H1 (cell line): ENCODE measurements at regions not wholly inside any gene's neighbourhood (a gene's known extent, or its start where the extent isn't known, plus 50 kb on each side); places are given as distances from the start of the nearest gene placed in this dataset.

Experiments
- CTCF ChIA-PET: fragments of 300-600 bp; sonication (Branson Sonifier 250); formaldehyde crosslinking; loops from one replicate; lab custom pipeline; 2021; ENCODE audit not compliant: partially characterized antibody; lab: Charles Lee
- POLR2A ChIA-PET: fragments of 300-600 bp; sonication (Branson Sonifier 250); formaldehyde crosslinking; loops from one replicate; lab custom pipeline; 2021; ENCODE audit warnings: inconsistent platforms; ENCODE audit not compliant: partially characterized antibody; lab: Charles Lee
- DNase-seq, 2 experiments: peaks; one replicate each; pipeline versions ENCODE4 v3.0.0 to v3.0.0-alpha.2; 2010 to 2022; ENCODE audit warnings: low spot score in 2 of 2, low read depth in 1 of 2, mixed read lengths in 1 of 2
- FAIRE-seq: peaks from 2 replicates; lab custom pipeline; 2011; peaks lifted over from hg19 to GRCh38; lab: Jason Lieb, UNC
- H2AFZ ChIP-seq: 2 replicates; pipeline ENCODE4 v1.8.1; 2012; ENCODE audit warnings: low read length, inconsistent platforms
- H2AK5ac ChIP-seq: 2 replicates; pipeline ENCODE4 v1.6.1; 2013; ENCODE audit warnings: low read depth, low read length
- H2BK120ac ChIP-seq: replicated peaks from 2 replicates; pipeline ENCODE3; 2013; ENCODE audit warnings: low read depth, low read length, inconsistent platforms
- H2BK12ac ChIP-seq: 2 replicates; pipeline ENCODE4 v1.6.1; 2013; ENCODE audit warnings: low read depth, low read length
- H2BK15ac ChIP-seq: 2 replicates; pipeline ENCODE4 v1.6.1; 2013; ENCODE audit warnings: low read length
- H2BK20ac ChIP-seq: 2 replicates; pipeline ENCODE4 v1.6.1; 2013; ENCODE audit warnings: low read length
- H2BK5ac ChIP-seq: 2 replicates; pipeline ENCODE4 v1.6.1; 2013; ENCODE audit warnings: low read depth, low read length
- H3K14ac ChIP-seq: 2 replicates; pipeline ENCODE4 v1.6.1; 2013; ENCODE audit warnings: inconsistent platforms; ENCODE audit not compliant: insufficient read length
- H3K18ac ChIP-seq: 2 replicates; pipeline ENCODE4 v1.6.1; 2013; ENCODE audit warnings: low read length; ENCODE audit errors: extremely low read depth
- H3K23ac ChIP-seq: 2 replicates; pipeline ENCODE4 v1.6.1; 2013; ENCODE audit warnings: inconsistent platforms; ENCODE audit not compliant: insufficient read length
- H3K23me2 ChIP-seq: 2 replicates; pipeline ENCODE4 v1.6.1; 2013; ENCODE audit warnings: low read depth, low read length
- H3K27ac ChIP-seq: 2 replicates; pipeline ENCODE4 v1.6.1; 2011; ENCODE audit warnings: low read depth, low read length, inconsistent platforms
- H3K27me3 ChIP-seq, 4 experiments: replicated peaks in 1 of 4; 1 replicate in 1 of 4; 2 replicates in 3 of 4; pipeline versions ENCODE4 v1.6.1 to v1.8.1; 2011 to 2013; ENCODE audit warnings: low read length in 3 of 4, mild to moderate bottlenecking in 3 of 4, inconsistent platforms in 2 of 4, mixed read lengths in 2 of 4, moderate library complexity in 1 of 4; ENCODE audit not compliant: control insufficient read depth in 3 of 4, insufficient read depth in 3 of 4; ENCODE audit errors: extremely low read depth in 1 of 4
- H3K36me3 ChIP-seq, 4 experiments: 2 replicates each; pipeline versions ENCODE4 v1.6.1 to v1.8.1; 2011 to 2013; ENCODE audit warnings: mild to moderate bottlenecking in 4 of 4, low read length in 3 of 4, moderate library complexity in 2 of 4, control low read depth in 1 of 4, inconsistent platforms in 1 of 4; ENCODE audit not compliant: insufficient read depth in 4 of 4, control insufficient read depth in 2 of 4
- H3K4ac ChIP-seq: replicated peaks from 2 replicates; pipeline ENCODE3; 2013; ENCODE audit warnings: low read length, low read depth, mixed read lengths, inconsistent platforms; ENCODE audit not compliant: insufficient read length
- H3K4me1 ChIP-seq, 4 experiments: replicated peaks in 1 of 4; 1 replicate in 1 of 4; 2 replicates in 3 of 4; pipeline versions ENCODE4 v1.6.1 to v1.8.1; 2011 to 2013; ENCODE audit warnings: low read length in 3 of 4, inconsistent platforms in 2 of 4, mixed read lengths in 1 of 4; ENCODE audit not compliant: insufficient read depth in 4 of 4, control insufficient read depth in 3 of 4
- H3K4me2 ChIP-seq, 2 experiments: 2 replicates each; pipeline versions ENCODE4 v1.6.1 to v1.8.1; 2011 to 2013; ENCODE audit warnings: low read depth in 2 of 2, low read length in 2 of 2, control low read depth in 1 of 2, inconsistent platforms in 1 of 2, mild to moderate bottlenecking in 1 of 2; ENCODE audit not compliant: insufficient read depth in 1 of 2
- H3K4me3 ChIP-seq, 4 experiments: fragments of 200-600, 300-600 bp in 1 of 4; sonication (generic), shearing (Covaris generic), sonication (Bioruptor Twin) in 1 of 4; 2 replicates each; pipeline versions ENCODE4 v1.5.1 to v1.8.1; 2011 to 2016; ENCODE audit warnings: low read length in 4 of 4, low read depth in 3 of 4, control low read depth in 2 of 4, inconsistent platforms in 2 of 4, mild to moderate bottlenecking in 2 of 4, mixed read lengths in 1 of 4, moderate library complexity in 1 of 4; ENCODE audit not compliant: insufficient read depth in 2 of 4; ENCODE audit errors: extremely low read depth in 1 of 4
- H3K56ac ChIP-seq: replicated peaks from 2 replicates; pipeline ENCODE3; 2013; ENCODE audit warnings: low read depth, mild to moderate bottlenecking, mixed read lengths, low read length, inconsistent platforms; ENCODE audit not compliant: insufficient read length
- H3K79me1 ChIP-seq: 2 replicates; pipeline ENCODE4 v1.6.1; 2013; ENCODE audit warnings: low read depth, low read length, control low read depth
- H3K79me2 ChIP-seq, 2 experiments: 2 replicates each; pipeline versions ENCODE4 v1.6.1 to v1.8.1; 2012 to 2013; ENCODE audit warnings: low read length in 2 of 2, mild to moderate bottlenecking in 2 of 2, inconsistent platforms in 1 of 2; ENCODE audit not compliant: insufficient read depth in 2 of 2, control insufficient read depth in 1 of 2
- H3K9ac ChIP-seq, 4 experiments: replicated peaks in 1 of 4; 1 replicate in 1 of 4; 2 replicates in 3 of 4; pipeline versions ENCODE4 v1.6.1 to v1.8.1; 2011 to 2013; ENCODE audit warnings: low read depth in 3 of 4, low read length in 3 of 4, control low read depth in 2 of 4, mild to moderate bottlenecking in 2 of 4, moderate library complexity in 2 of 4, inconsistent platforms in 1 of 4; ENCODE audit errors: extremely low read depth in 1 of 4
- H3K9me3 ChIP-seq, 2 experiments: 2 replicates each; pipeline versions ENCODE4 v1.6.1 to v1.8.1; 2012 to 2013; ENCODE audit warnings: mild to moderate bottlenecking in 2 of 2, moderate library complexity in 2 of 2, control low read depth in 1 of 2, inconsistent platforms in 1 of 2, low read depth in 1 of 2, low read length in 1 of 2, mixed read lengths in 1 of 2; ENCODE audit not compliant: insufficient read depth in 2 of 2
- H4K20me1 ChIP-seq, 2 experiments: replicated peaks in 1 of 2; 2 replicates each; pipeline versions ENCODE3 to v1.8.1; 2011 to 2013; ENCODE audit warnings: inconsistent platforms in 2 of 2, low read length in 2 of 2, mild to moderate bottlenecking in 1 of 2; ENCODE audit not compliant: insufficient read depth in 2 of 2, control insufficient read depth in 1 of 2
- H4K5ac ChIP-seq: 2 replicates; pipeline ENCODE4 v1.6.1; 2013; ENCODE audit warnings: low read length, low read depth, mixed read lengths, inconsistent platforms; ENCODE audit not compliant: insufficient read length
- H4K8ac ChIP-seq: 2 replicates; pipeline ENCODE4 v1.8.0; 2013; ENCODE audit warnings: mild to moderate bottlenecking, moderate library complexity, low read length, inconsistent platforms; ENCODE audit not compliant: insufficient read depth; ENCODE audit errors: extremely low read depth
- H4K91ac ChIP-seq: replicated peaks from 2 replicates; pipeline ENCODE3; 2013; ENCODE audit warnings: low read length, mixed read lengths, inconsistent platforms; ENCODE audit not compliant: insufficient read length
- ASH2L ChIP-seq: fragments of 200-600, 300-600 bp; sonication (generic); IDR thresholded peaks from one replicate; pipeline ENCODE4 v1.7.1; 2017; ENCODE audit warnings: low read length
- EGR1 ChIP-seq: IDR thresholded peaks from 2 replicates; pipeline ENCODE4 v1.6.1; 2011; ENCODE audit warnings: low read depth, low read length, borderline replicate concordance
- EP300 ChIP-seq, 2 experiments: IDR thresholded peaks; 1 replicate in 1 of 2; 2 replicates in 1 of 2; pipeline ENCODE4 v1.6.1; 2011 to 2012; ENCODE audit warnings: low read depth in 2 of 2, low read length in 2 of 2, mild to moderate bottlenecking in 2 of 2, borderline replicate concordance in 1 of 2, inconsistent platforms in 1 of 2, moderate library complexity in 1 of 2
- KDM4A ChIP-seq: IDR thresholded peaks from one replicate; pipeline ENCODE4 v1.7.1; 2012; ENCODE audit warnings: low read depth, mild to moderate bottlenecking, moderate library complexity, low read length, inconsistent platforms; ENCODE audit not compliant: severe bottlenecking
- KDM5A ChIP-seq: fragments of 200-600 bp; IDR thresholded peaks from 2 replicates; pipeline ENCODE4 v1.7.1; 2012; ENCODE audit warnings: mild to moderate bottlenecking, low read length, inconsistent platforms, mixed read lengths
- NRF1 ChIP-seq: IDR thresholded peaks from 2 replicates; pipeline ENCODE4 v1.6.1; 2011; ENCODE audit warnings: mild to moderate bottlenecking, low read depth, low read length, improper control_type of control experiment
- RNF2 ChIP-seq: fragments of 200-900, 300-1000 bp; sonication (generic); IDR thresholded peaks from 2 replicates; pipeline ENCODE4 v1.7.1; 2016; ENCODE audit warnings: borderline replicate concordance, low read depth, mild to moderate bottlenecking, antibody characterized with exemption, low read length; ENCODE audit not compliant: poor library complexity, severe bottlenecking; ENCODE audit errors: missing control alignments
- SAP30 ChIP-seq: fragments of 300-600 bp; sonication (generic); IDR thresholded peaks from 2 replicates; pipeline ENCODE4 v1.7.1; 2012; ENCODE audit warnings: low read length, moderate library complexity, mild to moderate bottlenecking, inconsistent platforms; ENCODE audit not compliant: insufficient read depth, insufficient replicate concordance
- SP2 ChIP-seq: IDR thresholded peaks from 2 replicates; pipeline ENCODE4 v1.6.1; 2012; ENCODE audit warnings: mild to moderate bottlenecking, low read length, inconsistent platforms
- SUZ12 ChIP-seq: fragments of 200-600 bp; sonication (generic); IDR thresholded peaks from 2 replicates; pipeline ENCODE4 v1.6.1; 2012; ENCODE audit warnings: mild to moderate bottlenecking, inconsistent platforms, low read length, moderate library complexity, mixed read lengths
- TAF7 ChIP-seq: optimal IDR thresholded peaks from 2 replicates; pipeline ENCODE3; 2011; ENCODE audit warnings: low read depth, mild to moderate bottlenecking, inconsistent platforms, low read length, moderate library complexity, borderline replicate concordance
- ZNF274 ChIP-seq: IDR thresholded peaks from 2 replicates; pipeline ENCODE4 v1.7.0; 2012; ENCODE audit warnings: low read length, borderline replicate concordance; ENCODE audit errors: extremely low read depth
- whole genome bisulfite sequencing, 2 experiments: shearing (Covaris generic) in 1 of 2; methylation state at CpG; one replicate each; pipeline versions ENCODE4 v1.1.6 to v1.1.7; 2013 to 2015; ENCODE audit warnings: low lambda C conversion rate in 2 of 2, mixed read lengths in 2 of 2, inconsistent platforms in 1 of 2, low coverage in 1 of 2, missing lambda C conversion rate in 1 of 2; ENCODE audit not compliant: insufficient replicate concordance in 2 of 2, insufficient coverage in 1 of 2, insufficient read length in 1 of 2; ENCODE audit errors: extremely low coverage in 1 of 2, missing lambda C conversion rate in 1 of 2; 5-methylcytosine and 5-hydroxymethylcytosine counted together
- TF ChIP-seq, protein P1 (sequence below): IDR thresholded peaks from 2 replicates; pipeline ENCODE4 v1.6.1; 2011; ENCODE audit warnings: low read depth, mild to moderate bottlenecking, low read length; ENCODE audit not compliant: insufficient read depth

DNA sequence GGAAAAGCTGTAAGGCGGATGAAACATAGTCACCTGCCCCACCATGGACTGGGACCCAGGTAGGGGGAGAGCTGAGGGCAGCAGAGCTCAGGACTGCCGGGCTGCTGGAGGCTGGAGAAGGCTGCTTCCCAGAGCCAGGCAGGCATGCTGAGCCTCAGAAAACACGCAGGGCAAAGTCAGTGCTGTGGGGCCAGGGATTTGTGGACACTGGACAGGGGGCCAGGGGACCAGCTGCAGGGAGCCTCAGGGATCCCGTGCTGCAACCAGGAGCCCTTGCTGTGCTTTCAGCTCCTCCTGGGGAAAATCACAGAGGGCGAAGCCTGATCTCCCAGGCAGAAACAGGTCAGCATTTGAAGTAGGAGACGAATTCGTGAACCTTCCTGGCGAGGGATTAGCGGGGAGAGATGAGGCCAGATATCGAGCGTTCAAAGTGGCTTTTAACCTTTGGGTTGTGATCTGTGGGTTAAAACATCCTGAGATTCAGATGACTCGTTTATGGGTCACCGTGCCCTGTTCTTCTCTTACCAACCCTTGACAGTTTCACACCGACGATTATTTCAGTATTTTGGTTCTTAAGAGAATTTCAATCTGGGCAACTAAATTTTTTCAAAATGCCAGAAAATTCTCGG, 85.6 kb upstream of the SHH start:
- peaks cover 12 to 13% of the 10 kb centered on the region in 2 experiments for H3K9me3 ChIP-seq
- H4K5ac ChIP-seq = no peak overlapping the region
- CTCF ChIA-PET = no interaction called here
- no peak overlapping the region for H3K56ac ChIP-seq
- no peaks in the 10 kb centered on the region for H3K79me2 ChIP-seq
- no peak overlapping the region for H2AFZ ChIP-seq
- H3K27ac ChIP-seq = no peak overlapping the region
- POLR2A ChIA-PET = no interaction called here
- H2AK5ac ChIP-seq = no peak overlapping the region
- H4K8ac ChIP-seq = no peak overlapping the region
- no peak overlapping the region for H2BK12ac ChIP-seq
- H4K20me1 ChIP-seq = no peaks in the 10 kb centered on the region
- 90% methylated on average over 15 of the region's 16 CpGs; no CpG with 5 or more reads in 1 of the 2 experiments for WGBS, 2 experiments
- H3K4me2 ChIP-seq = no peak overlapping the region
- no peaks in the 10 kb centered on the region for H3K4me1 ChIP-seq
- no peak overlapping the region for H3K4me3 ChIP-seq
- H3K23me2 ChIP-seq = no peaks in the 10 kb centered on the region; the same call in 1 of the 2 replicates
- no peak overlapping the region for H4K91ac ChIP-seq
- FAIRE-seq = no peak
- H2BK5ac ChIP-seq = no peak overlapping the region
- no peak overlapping the region for H3K23ac ChIP-seq
- no peak overlapping the region for H3K4ac ChIP-seq
- H3K14ac ChIP-seq = no peak overlapping the region
- H2BK120ac ChIP-seq = no peak overlapping the region
- no peak overlapping the region for H2BK15ac ChIP-seq
- H3K27me3 ChIP-seq = no peaks in the 10 kb centered on the region
- H3K18ac ChIP-seq = no peak overlapping the region
- no peak for DNase-seq
- no peaks in the 10 kb centered on the region for H3K36me3 ChIP-seq
- H3K79me1 ChIP-seq = no peaks in the 10 kb centered on the region
- no peak overlapping the region for H3K9ac ChIP-seq
- H2BK20ac ChIP-seq = no peak overlapping the region
- TF ChIP-seq KDM5A = no peak
- TF ChIP-seq RNF2 = no peak
- no peak for TF ChIP-seq SUZ12
- TF ChIP-seq NRF1 = no peak
- no peak for TF ChIP-seq SP2
- TF ChIP-seq SAP30 = no peak
- no peak for TF ChIP-seq ZNF274
- TF ChIP-seq, protein P1, sequence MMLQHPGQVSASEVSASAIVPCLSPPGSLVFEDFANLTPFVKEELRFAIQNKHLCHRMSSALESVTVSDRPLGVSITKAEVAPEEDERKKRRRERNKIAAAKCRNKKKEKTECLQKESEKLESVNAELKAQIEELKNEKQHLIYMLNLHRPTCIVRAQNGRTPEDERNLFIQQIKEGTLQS = no peak
- no peak for TF ChIP-seq TAF7
- TF ChIP-seq EP300 (IDR thresholded peaks at IDR 0.05; ENCODE audit: borderline replicate concordance in 1 of 2, low read depth in 2 of 2, low read length in 2 of 2) = no peak
- TF ChIP-seq ASH2L = no peak
- TF ChIP-seq KDM4A = no peak
- no peak for TF ChIP-seq EGR1
